DMS53 treated with DMSO at 0.1 percent for 48 hours (cell line): ENCODE measurements at regions not wholly inside any gene's neighbourhood (a gene's known extent, or its start where the extent isn't known, plus 50 kb on each side); places are given as distances from the start of the nearest gene placed in this dataset.

Source experiments
- DNase-seq: peaks from one replicate; lab custom pipeline; 2025; ENCODE audit not compliant: unreplicated experiment; lab: John Stamatoyannopoulos, UW

DNA sequence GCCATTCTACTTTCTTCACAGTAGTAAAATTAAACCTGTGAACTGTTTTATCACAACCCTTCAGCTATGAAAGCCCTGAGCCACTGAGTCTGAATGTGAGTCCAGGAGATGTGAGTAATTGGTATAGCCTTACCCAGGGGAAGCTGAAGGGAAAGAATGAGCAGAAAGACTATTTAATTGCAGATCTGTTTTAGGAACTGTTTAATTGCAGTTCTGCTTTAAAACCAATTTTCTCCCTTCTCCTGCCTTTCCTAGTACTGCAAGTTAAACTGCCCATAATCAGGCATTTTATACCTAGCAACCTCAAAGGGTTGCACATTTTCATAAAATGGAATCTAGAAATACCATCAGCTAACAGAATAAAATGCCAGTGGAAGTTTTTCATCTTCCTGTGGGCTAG, 476.7 kb downstream of the OCA2 start:
- no peak for DNase-seq

DNA sequence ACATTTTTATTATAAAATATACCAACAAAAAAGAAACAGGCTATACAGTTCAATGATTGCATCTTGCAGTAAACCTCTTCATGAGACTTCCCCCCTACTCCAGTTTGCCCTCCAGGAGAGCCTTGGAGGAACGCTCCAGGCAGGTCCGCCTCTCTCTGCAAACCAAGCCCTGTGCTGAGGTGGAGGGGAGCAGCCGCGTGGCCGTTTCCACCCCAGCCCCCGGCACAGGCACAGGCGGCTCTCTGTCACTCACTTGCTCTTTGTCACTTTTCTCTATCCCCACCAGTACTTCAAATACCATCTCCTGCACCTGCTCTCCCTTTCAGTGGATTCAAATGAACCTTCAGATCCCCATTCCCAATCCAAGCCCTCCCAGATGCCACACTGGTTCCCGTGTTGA, 479.9 kb downstream of the OCA2 start:
- no peak for DNase-seq

- DNase-seq, result no peak
Measured at GRCh38 chr15:27617013-27617412, 482.1 kb downstream of the OCA2 start.

DNA sequence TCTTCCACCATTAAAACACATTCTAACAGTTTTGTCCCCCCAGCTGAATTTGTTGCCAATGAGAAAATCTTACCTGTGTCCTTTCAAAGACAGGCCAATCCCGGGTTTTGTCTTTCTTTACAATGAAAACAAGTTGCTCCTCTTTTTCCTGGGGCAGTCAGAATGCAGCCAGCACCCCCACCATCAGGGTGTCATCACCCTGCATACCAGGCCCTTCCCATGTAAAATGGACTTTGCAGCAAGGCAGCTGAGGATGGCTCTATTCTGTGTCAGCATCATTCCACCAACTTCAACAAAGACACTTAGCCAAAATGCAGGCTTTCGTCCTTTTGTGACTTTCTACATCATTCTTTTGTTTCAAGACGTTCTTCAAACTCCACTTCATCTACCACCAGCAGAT, 490.9 kb downstream of the OCA2 start:
- DNase-seq, result no peak

GRCh38 chr15:27601239-27601960, 497.7 kb downstream of the OCA2 start:
- peak; percentile 66 for DNase-seq

- DNase-seq, result no peak
Measured at GRCh38 chr15:27599034-27599433, 500.1 kb downstream of the OCA2 start.

DNA sequence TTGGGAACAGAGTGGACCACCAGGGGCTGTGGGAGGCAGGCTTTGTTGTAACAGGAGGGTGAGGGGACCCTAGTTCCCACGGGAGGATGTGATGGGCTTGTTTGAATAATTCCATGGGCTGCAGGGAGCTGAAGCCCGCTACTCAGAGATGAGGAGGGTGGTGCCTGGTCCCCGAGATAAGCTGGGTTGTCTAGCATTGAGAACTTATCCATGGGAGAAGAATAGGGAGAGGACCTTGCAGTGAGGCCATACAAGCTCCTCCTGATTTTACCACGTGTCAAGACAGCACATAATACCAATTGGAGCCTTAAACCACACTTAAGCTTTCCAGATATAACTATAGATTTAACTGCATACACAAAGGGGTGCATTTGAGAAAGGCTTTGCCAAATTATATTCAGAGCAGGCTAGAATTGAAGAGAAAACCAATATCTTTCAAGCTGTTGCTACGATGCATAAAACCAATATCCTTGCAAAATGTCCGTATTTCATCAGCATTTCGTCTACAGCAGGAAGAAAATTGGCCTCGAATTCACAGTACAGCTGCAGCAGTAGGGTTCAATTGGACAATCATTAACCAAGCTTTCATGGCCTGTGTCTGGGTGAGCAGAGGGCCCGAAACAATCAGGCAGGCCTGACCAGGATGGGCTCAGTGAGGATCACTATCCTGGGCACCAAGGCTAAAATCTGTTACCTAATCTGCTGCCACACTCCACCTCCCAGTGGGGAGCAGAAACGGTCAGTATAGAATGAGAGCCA, 500.7 kb downstream of the OCA2 start:
- DNase-seq, result no peak

- DNase-seq, result no peak
Measured at GRCh38 chr15:27595211-27595610, 503.9 kb downstream of the OCA2 start.

- no peak for DNase-seq
Measured at GRCh38 chr15:27592036-27592760, 506.9 kb downstream of the OCA2 start.
